H1 (cell line): ENCODE measurements at regions not wholly inside any gene's neighbourhood (a gene's known extent, or its start where the extent isn't known, plus 50 kb on each side); places are given as distances from the start of the nearest gene placed in this dataset.

Source experiments
- CTCF ChIA-PET: fragments of 300-600 bp; sonication (Branson Sonifier 250); formaldehyde crosslinking; loops from one replicate; lab custom pipeline; 2021; ENCODE audit not compliant: partially characterized antibody; lab: Charles Lee
- POLR2A ChIA-PET: fragments of 300-600 bp; sonication (Branson Sonifier 250); formaldehyde crosslinking; loops from one replicate; lab custom pipeline; 2021; ENCODE audit warnings: inconsistent platforms; ENCODE audit not compliant: partially characterized antibody; lab: Charles Lee
- DNase-seq, 2 experiments: peaks; one replicate each; pipeline versions ENCODE4 v3.0.0 to v3.0.0-alpha.2; 2010 to 2022; ENCODE audit warnings: low spot score in 2 of 2, low read depth in 1 of 2, mixed read lengths in 1 of 2
- FAIRE-seq: peaks from 2 replicates; lab custom pipeline; 2011; peaks lifted over from hg19 to GRCh38; lab: Jason Lieb, UNC
- H2AFZ ChIP-seq: 2 replicates; pipeline ENCODE4 v1.8.1; 2012; ENCODE audit warnings: low read length, inconsistent platforms
- H2AK5ac ChIP-seq: 2 replicates; pipeline ENCODE4 v1.6.1; 2013; ENCODE audit warnings: low read depth, low read length
- H2BK120ac ChIP-seq: replicated peaks from 2 replicates; pipeline ENCODE3; 2013; ENCODE audit warnings: low read depth, low read length, inconsistent platforms
- H2BK12ac ChIP-seq: 2 replicates; pipeline ENCODE4 v1.6.1; 2013; ENCODE audit warnings: low read depth, low read length
- H2BK15ac ChIP-seq: 2 replicates; pipeline ENCODE4 v1.6.1; 2013; ENCODE audit warnings: low read length
- H2BK20ac ChIP-seq: 2 replicates; pipeline ENCODE4 v1.6.1; 2013; ENCODE audit warnings: low read length
- H2BK5ac ChIP-seq: 2 replicates; pipeline ENCODE4 v1.6.1; 2013; ENCODE audit warnings: low read depth, low read length
- H3K14ac ChIP-seq: 2 replicates; pipeline ENCODE4 v1.6.1; 2013; ENCODE audit warnings: inconsistent platforms; ENCODE audit not compliant: insufficient read length
- H3K18ac ChIP-seq: 2 replicates; pipeline ENCODE4 v1.6.1; 2013; ENCODE audit warnings: low read length; ENCODE audit errors: extremely low read depth
- H3K23ac ChIP-seq: 2 replicates; pipeline ENCODE4 v1.6.1; 2013; ENCODE audit warnings: inconsistent platforms; ENCODE audit not compliant: insufficient read length
- H3K23me2 ChIP-seq: 2 replicates; pipeline ENCODE4 v1.6.1; 2013; ENCODE audit warnings: low read depth, low read length
- H3K27ac ChIP-seq: 2 replicates; pipeline ENCODE4 v1.6.1; 2011; ENCODE audit warnings: low read depth, low read length, inconsistent platforms
- H3K27me3 ChIP-seq, 4 experiments: replicated peaks in 1 of 4; 1 replicate in 1 of 4; 2 replicates in 3 of 4; pipeline versions ENCODE4 v1.6.1 to v1.8.1; 2011 to 2013; ENCODE audit warnings: low read length in 3 of 4, mild to moderate bottlenecking in 3 of 4, inconsistent platforms in 2 of 4, mixed read lengths in 2 of 4, moderate library complexity in 1 of 4; ENCODE audit not compliant: control insufficient read depth in 3 of 4, insufficient read depth in 3 of 4; ENCODE audit errors: extremely low read depth in 1 of 4
- H3K36me3 ChIP-seq, 4 experiments: 2 replicates each; pipeline versions ENCODE4 v1.6.1 to v1.8.1; 2011 to 2013; ENCODE audit warnings: mild to moderate bottlenecking in 4 of 4, low read length in 3 of 4, moderate library complexity in 2 of 4, control low read depth in 1 of 4, inconsistent platforms in 1 of 4; ENCODE audit not compliant: insufficient read depth in 4 of 4, control insufficient read depth in 2 of 4
- H3K4ac ChIP-seq: replicated peaks from 2 replicates; pipeline ENCODE3; 2013; ENCODE audit warnings: low read length, low read depth, mixed read lengths, inconsistent platforms; ENCODE audit not compliant: insufficient read length
- H3K4me1 ChIP-seq, 4 experiments: replicated peaks in 1 of 4; 1 replicate in 1 of 4; 2 replicates in 3 of 4; pipeline versions ENCODE4 v1.6.1 to v1.8.1; 2011 to 2013; ENCODE audit warnings: low read length in 3 of 4, inconsistent platforms in 2 of 4, mixed read lengths in 1 of 4; ENCODE audit not compliant: insufficient read depth in 4 of 4, control insufficient read depth in 3 of 4
- H3K4me2 ChIP-seq, 2 experiments: 2 replicates each; pipeline versions ENCODE4 v1.6.1 to v1.8.1; 2011 to 2013; ENCODE audit warnings: low read depth in 2 of 2, low read length in 2 of 2, control low read depth in 1 of 2, inconsistent platforms in 1 of 2, mild to moderate bottlenecking in 1 of 2; ENCODE audit not compliant: insufficient read depth in 1 of 2
- H3K4me3 ChIP-seq, 4 experiments: fragments of 200-600, 300-600 bp in 1 of 4; sonication (generic), shearing (Covaris generic), sonication (Bioruptor Twin) in 1 of 4; 2 replicates each; pipeline versions ENCODE4 v1.5.1 to v1.8.1; 2011 to 2016; ENCODE audit warnings: low read length in 4 of 4, low read depth in 3 of 4, control low read depth in 2 of 4, inconsistent platforms in 2 of 4, mild to moderate bottlenecking in 2 of 4, mixed read lengths in 1 of 4, moderate library complexity in 1 of 4; ENCODE audit not compliant: insufficient read depth in 2 of 4; ENCODE audit errors: extremely low read depth in 1 of 4
- H3K56ac ChIP-seq: replicated peaks from 2 replicates; pipeline ENCODE3; 2013; ENCODE audit warnings: low read depth, mild to moderate bottlenecking, mixed read lengths, low read length, inconsistent platforms; ENCODE audit not compliant: insufficient read length
- H3K79me1 ChIP-seq: 2 replicates; pipeline ENCODE4 v1.6.1; 2013; ENCODE audit warnings: low read depth, low read length, control low read depth
- H3K79me2 ChIP-seq, 2 experiments: 2 replicates each; pipeline versions ENCODE4 v1.6.1 to v1.8.1; 2012 to 2013; ENCODE audit warnings: low read length in 2 of 2, mild to moderate bottlenecking in 2 of 2, inconsistent platforms in 1 of 2; ENCODE audit not compliant: insufficient read depth in 2 of 2, control insufficient read depth in 1 of 2
- H3K9ac ChIP-seq, 4 experiments: replicated peaks in 1 of 4; 1 replicate in 1 of 4; 2 replicates in 3 of 4; pipeline versions ENCODE4 v1.6.1 to v1.8.1; 2011 to 2013; ENCODE audit warnings: low read depth in 3 of 4, low read length in 3 of 4, control low read depth in 2 of 4, mild to moderate bottlenecking in 2 of 4, moderate library complexity in 2 of 4, inconsistent platforms in 1 of 4; ENCODE audit errors: extremely low read depth in 1 of 4
- H3K9me3 ChIP-seq, 2 experiments: 2 replicates each; pipeline versions ENCODE4 v1.6.1 to v1.8.1; 2012 to 2013; ENCODE audit warnings: mild to moderate bottlenecking in 2 of 2, moderate library complexity in 2 of 2, control low read depth in 1 of 2, inconsistent platforms in 1 of 2, low read depth in 1 of 2, low read length in 1 of 2, mixed read lengths in 1 of 2; ENCODE audit not compliant: insufficient read depth in 2 of 2
- H4K20me1 ChIP-seq, 2 experiments: replicated peaks in 1 of 2; 2 replicates each; pipeline versions ENCODE3 to v1.8.1; 2011 to 2013; ENCODE audit warnings: inconsistent platforms in 2 of 2, low read length in 2 of 2, mild to moderate bottlenecking in 1 of 2; ENCODE audit not compliant: insufficient read depth in 2 of 2, control insufficient read depth in 1 of 2
- H4K5ac ChIP-seq: 2 replicates; pipeline ENCODE4 v1.6.1; 2013; ENCODE audit warnings: low read length, low read depth, mixed read lengths, inconsistent platforms; ENCODE audit not compliant: insufficient read length
- H4K8ac ChIP-seq: 2 replicates; pipeline ENCODE4 v1.8.0; 2013; ENCODE audit warnings: mild to moderate bottlenecking, moderate library complexity, low read length, inconsistent platforms; ENCODE audit not compliant: insufficient read depth; ENCODE audit errors: extremely low read depth
- H4K91ac ChIP-seq: replicated peaks from 2 replicates; pipeline ENCODE3; 2013; ENCODE audit warnings: low read length, mixed read lengths, inconsistent platforms; ENCODE audit not compliant: insufficient read length
- BCL11A ChIP-seq, 2 experiments: IDR thresholded peaks; one replicate each; pipeline ENCODE4 v1.6.1; 2011; ENCODE audit warnings: low read depth in 2 of 2, low read length in 2 of 2, mild to moderate bottlenecking in 2 of 2
- CHD1 ChIP-seq: IDR thresholded peaks from 2 replicates; pipeline ENCODE4 v1.6.1; 2012; ENCODE audit warnings: low read depth, low read length, improper control_type of control experiment
- EGR1 ChIP-seq: IDR thresholded peaks from 2 replicates; pipeline ENCODE4 v1.6.1; 2011; ENCODE audit warnings: low read depth, low read length, borderline replicate concordance
- PHF8 ChIP-seq: fragments of 200-600 bp; sonication (generic); conservative IDR thresholded peaks from 2 replicates; pipeline ENCODE4 v1.7.1; 2012; ENCODE audit warnings: low read depth, mild to moderate bottlenecking, inconsistent platforms, low read length, moderate library complexity
- POLR2AphosphoS5 ChIP-seq: IDR thresholded peaks from 2 replicates; pipeline ENCODE4 v1.6.1; 2011; ENCODE audit warnings: low read depth, low read length
- TBP ChIP-seq: IDR thresholded peaks from 2 replicates; pipeline ENCODE4 v1.6.1; 2011; ENCODE audit warnings: low read depth, low read length, improper control_type of control experiment
- WGBS, 2 experiments: shearing (Covaris generic) in 1 of 2; methylation state at CpG; one replicate each; pipeline versions ENCODE4 v1.1.6 to v1.1.7; 2013 to 2015; ENCODE audit warnings: low lambda C conversion rate in 2 of 2, mixed read lengths in 2 of 2, inconsistent platforms in 1 of 2, low coverage in 1 of 2, missing lambda C conversion rate in 1 of 2; ENCODE audit not compliant: insufficient replicate concordance in 2 of 2, insufficient coverage in 1 of 2, insufficient read length in 1 of 2; ENCODE audit errors: extremely low coverage in 1 of 2, missing lambda C conversion rate in 1 of 2; 5-methylcytosine and 5-hydroxymethylcytosine counted together

GRCh38 chr7:8833355-8833754 is 399.9 kb downstream of the NXPH1 start:
- Histone ChIP-seq H2AFZ (no peak overlapping the region), H3K9ac (no peak overlapping the region), H2BK15ac (no peak overlapping the region), H3K14ac (no peak overlapping the region), H4K5ac (no peak overlapping the region), H3K79me2 (no peaks in the 10 kb centered on the region), H2BK120ac (no peak overlapping the region), H2BK12ac (no peak overlapping the region), H3K4me3 (no peak overlapping the region), H3K56ac (no peak overlapping the region), H2AK5ac (no peak overlapping the region), H4K20me1 (no peaks in the 10 kb centered on the region), H3K27ac (no peak overlapping the region), H2BK5ac (no peak overlapping the region), H3K79me1 (no peaks in the 10 kb centered on the region), H3K9me3 (no peaks in the 10 kb centered on the region), H3K27me3 (no peaks in the 10 kb centered on the region), H3K4ac (no peak overlapping the region), H3K18ac (no peak overlapping the region), H3K23me2 (no peaks in the 10 kb centered on the region), H4K91ac (no peak overlapping the region), H4K8ac (no peak overlapping the region), H3K4me1 (no peaks in the 10 kb centered on the region), H3K23ac (no peak overlapping the region), H3K36me3 (no peaks in the 10 kb centered on the region), H2BK20ac (no peak overlapping the region), H3K4me2 (no peak overlapping the region)
- ChIA-PET POLR2A (no interaction called here), CTCF (no interaction called here)
- 94% methylated on average over 6 of the region's 6 CpGs; no CpG with 5 or more reads in 1 of the 2 experiments for WGBS, 2 experiments
- FAIRE-seq (no peak), DNase-seq (no peak)
- no peak for TF ChIP-seq CHD1
- no peak for TF ChIP-seq BCL11A (IDR thresholded peaks at IDR 0.05; ENCODE audit: low read depth in 2 of 2, low read length in 2 of 2)
- no peak for TF ChIP-seq POLR2AphosphoS5
- no peak for TF ChIP-seq TBP
- TF ChIP-seq PHF8: no peak
- TF ChIP-seq EGR1: no peak
